DND-41 (cell line): ENCODE measurements at regions not wholly inside any gene's neighbourhood (a gene's known extent, or its start where the extent isn't known, plus 50 kb on each side); places are given as distances from the start of the nearest gene placed in this dataset.

Source experiments
- ATAC-seq: fragments of 200-7000 bp; cut with Tn5 transposase; 3 replicates; pipeline ENCODE4 v1.9.1; 2021; ENCODE audit warnings: low read depth; ENCODE audit not compliant: insufficient read depth
- DNase-seq: peaks from one replicate; pipeline ENCODE4 v3.0.0-alpha.2; 2020
- H2AFZ ChIP-seq: 2 replicates; pipeline ENCODE4 v1.6.0; 2012; ENCODE audit warnings: low read depth, low read length
- H3K27ac ChIP-seq: 2 replicates; pipeline ENCODE4 v1.5.1; 2012; ENCODE audit warnings: low read length, inconsistent platforms
- H3K27me3 ChIP-seq: fragments of 200-600 bp; sonication (generic); 2 replicates; pipeline ENCODE4 v1.6.0; 2012; ENCODE audit warnings: low read length, mild to moderate bottlenecking, inconsistent platforms; ENCODE audit not compliant: insufficient read depth, poor library complexity
- H3K36me3 ChIP-seq: 2 replicates; pipeline ENCODE4 v1.5.1; 2012; ENCODE audit warnings: low read length, inconsistent platforms; ENCODE audit not compliant: insufficient read depth
- H3K4me1 ChIP-seq: 2 replicates; pipeline ENCODE4 v1.5.1; 2012; ENCODE audit warnings: mild to moderate bottlenecking, low read length; ENCODE audit not compliant: insufficient read depth
- H3K4me2 ChIP-seq: 2 replicates; pipeline ENCODE4 v1.6.0; 2012; ENCODE audit warnings: mild to moderate bottlenecking, moderate library complexity, low read length, inconsistent platforms; ENCODE audit not compliant: insufficient read depth
- H3K4me3 ChIP-seq, 2 experiments: fragments of 200-600 bp in 1 of 2; shearing (Covaris generic) in 1 of 2; 2 replicates each; pipeline ENCODE4 v1.5.1; 2012 to 2016; ENCODE audit warnings: inconsistent platforms in 2 of 2, low read length in 2 of 2, mild to moderate bottlenecking in 2 of 2, low read depth in 1 of 2, moderate library complexity in 1 of 2
- H3K79me2 ChIP-seq: 2 replicates; pipeline ENCODE4 v1.6.0; 2012; ENCODE audit warnings: low read length, inconsistent platforms; ENCODE audit not compliant: insufficient read depth
- H3K9ac ChIP-seq: 2 replicates; pipeline ENCODE4 v1.6.0; 2012; ENCODE audit warnings: low read depth, mild to moderate bottlenecking, inconsistent platforms, low read length, moderate library complexity
- H3K9me3 ChIP-seq: 2 replicates; pipeline ENCODE4 v1.5.1; 2012; ENCODE audit warnings: low read length, moderate library complexity, mild to moderate bottlenecking, inconsistent platforms; ENCODE audit not compliant: insufficient read depth, severe bottlenecking
- H4K20me1 ChIP-seq: 2 replicates; pipeline ENCODE4 v1.6.0; 2012; ENCODE audit warnings: low read length; ENCODE audit not compliant: insufficient read depth
- EZH2 ChIP-seq: IDR thresholded peaks from 3 replicates; pipeline ENCODE4 v1.6.1; 2012; ENCODE audit warnings: borderline replicate concordance, low read depth, mild to moderate bottlenecking, moderate library complexity, low read length, inconsistent platforms; ENCODE audit not compliant: severe bottlenecking
- TF ChIP-seq, protein P1 (sequence below): IDR thresholded peaks from 2 replicates; pipeline ENCODE4 v1.5.1; 2012; ENCODE audit warnings: borderline replicate concordance, low read length, moderate library complexity, mild to moderate bottlenecking; ENCODE audit not compliant: poor library complexity, severe bottlenecking; ENCODE audit errors: extremely low read depth

DNA sequence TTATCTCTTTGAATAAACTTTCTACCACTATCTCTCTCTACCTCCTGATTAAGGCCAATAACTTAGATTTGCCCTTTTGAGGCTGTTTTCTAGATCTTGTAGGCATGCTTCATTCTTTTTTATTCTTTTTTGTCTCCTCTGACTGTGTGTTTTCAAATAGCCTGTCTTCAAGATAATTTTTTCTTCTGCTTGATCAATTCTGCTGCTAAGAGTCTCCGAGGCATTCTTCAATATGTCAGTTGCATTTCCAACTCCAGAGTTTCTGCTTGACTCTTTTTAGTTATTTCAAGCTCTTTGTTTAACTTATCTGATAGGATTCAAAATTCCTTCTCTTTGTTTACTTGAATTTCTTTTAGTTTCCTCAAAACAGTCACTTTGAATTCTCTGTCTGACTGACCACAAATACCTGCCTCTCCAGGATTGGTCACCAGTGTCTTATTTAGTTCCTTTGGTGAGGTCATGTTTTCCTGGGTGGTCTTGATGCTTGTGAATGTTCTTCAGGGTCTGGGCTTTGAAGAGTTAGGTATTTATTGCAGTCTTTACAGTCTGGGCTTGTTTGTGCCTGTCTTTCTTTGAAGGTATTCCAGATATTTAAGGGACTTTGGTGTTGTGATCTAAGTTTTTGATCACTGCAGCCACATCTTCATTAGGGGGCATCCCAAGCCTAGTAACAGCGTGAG is 197.3 kb upstream of the STK17B start:
- no peak overlapping the region for H3K9ac ChIP-seq
- no peaks in the 10 kb centered on the region for H4K20me1 ChIP-seq
- ATAC-seq = no peak
- no peaks in the 10 kb centered on the region for H3K27me3 ChIP-seq
- H2AFZ ChIP-seq = no peak overlapping the region
- H3K4me1 ChIP-seq = peaks cover 30% of the 10 kb centered on the region
- H3K27ac ChIP-seq = no peak overlapping the region
- no peaks in the 10 kb centered on the region for H3K79me2 ChIP-seq
- no peak overlapping the region for H3K4me2 ChIP-seq
- DNase-seq = no peak
- H3K36me3 ChIP-seq = no peaks in the 10 kb centered on the region
- TF ChIP-seq, protein P1, sequence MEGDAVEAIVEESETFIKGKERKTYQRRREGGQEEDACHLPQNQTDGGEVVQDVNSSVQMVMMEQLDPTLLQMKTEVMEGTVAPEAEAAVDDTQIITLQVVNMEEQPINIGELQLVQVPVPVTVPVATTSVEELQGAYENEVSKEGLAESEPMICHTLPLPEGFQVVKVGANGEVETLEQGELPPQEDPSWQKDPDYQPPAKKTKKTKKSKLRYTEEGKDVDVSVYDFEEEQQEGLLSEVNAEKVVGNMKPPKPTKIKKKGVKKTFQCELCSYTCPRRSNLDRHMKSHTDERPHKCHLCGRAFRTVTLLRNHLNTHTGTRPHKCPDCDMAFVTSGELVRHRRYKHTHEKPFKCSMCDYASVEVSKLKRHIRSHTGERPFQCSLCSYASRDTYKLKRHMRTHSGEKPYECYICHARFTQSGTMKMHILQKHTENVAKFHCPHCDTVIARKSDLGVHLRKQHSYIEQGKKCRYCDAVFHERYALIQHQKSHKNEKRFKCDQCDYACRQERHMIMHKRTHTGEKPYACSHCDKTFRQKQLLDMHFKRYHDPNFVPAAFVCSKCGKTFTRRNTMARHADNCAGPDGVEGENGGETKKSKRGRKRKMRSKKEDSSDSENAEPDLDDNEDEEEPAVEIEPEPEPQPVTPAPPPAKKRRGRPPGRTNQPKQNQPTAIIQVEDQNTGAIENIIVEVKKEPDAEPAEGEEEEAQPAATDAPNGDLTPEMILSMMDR = no peak
- TF ChIP-seq EZH2 = no peak
- H3K9me3 ChIP-seq = peaks cover 2% of the 10 kb centered on the region
- no peak overlapping the region for H3K4me3 ChIP-seq

DNA sequence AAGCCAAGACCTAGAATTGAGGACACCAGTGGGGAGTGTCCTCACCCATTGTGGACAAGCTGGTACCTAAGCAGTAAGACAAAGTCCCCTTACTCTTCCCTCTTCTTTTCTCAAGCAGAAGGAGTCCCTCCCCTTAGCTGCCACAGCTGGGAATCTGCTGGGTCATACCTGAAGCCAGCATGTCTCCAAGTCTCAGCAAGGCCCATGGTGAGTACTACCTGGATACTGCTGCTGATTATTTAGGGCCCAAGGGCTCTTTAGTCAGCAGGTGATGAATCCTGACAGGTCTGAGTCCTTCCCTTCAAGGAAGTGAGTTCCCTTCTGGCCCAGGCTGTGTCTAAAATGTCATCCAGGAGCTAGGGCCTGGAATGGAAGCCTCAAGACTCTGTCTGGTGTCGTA is 198.6 kb upstream of the STK17B start:
- TF ChIP-seq EZH2 = no peak
- TF ChIP-seq, protein P1 = no peak
- H3K79me2 ChIP-seq = no peaks in the 10 kb centered on the region
- H3K4me3 ChIP-seq = no peak overlapping the region
- ATAC-seq = no peak
- peaks cover 2% of the 10 kb centered on the region for H3K9me3 ChIP-seq
- H3K9ac ChIP-seq = no peak overlapping the region
- H3K4me2 ChIP-seq = no peak overlapping the region
- H2AFZ ChIP-seq = no peak overlapping the region
- H4K20me1 ChIP-seq = no peaks in the 10 kb centered on the region
- no peaks in the 10 kb centered on the region for H3K36me3 ChIP-seq
- H3K27ac ChIP-seq = no peak overlapping the region
- no peaks in the 10 kb centered on the region for H3K27me3 ChIP-seq
- peaks cover 18% of the 10 kb centered on the region for H3K4me1 ChIP-seq
- DNase-seq = no peak

DNA sequence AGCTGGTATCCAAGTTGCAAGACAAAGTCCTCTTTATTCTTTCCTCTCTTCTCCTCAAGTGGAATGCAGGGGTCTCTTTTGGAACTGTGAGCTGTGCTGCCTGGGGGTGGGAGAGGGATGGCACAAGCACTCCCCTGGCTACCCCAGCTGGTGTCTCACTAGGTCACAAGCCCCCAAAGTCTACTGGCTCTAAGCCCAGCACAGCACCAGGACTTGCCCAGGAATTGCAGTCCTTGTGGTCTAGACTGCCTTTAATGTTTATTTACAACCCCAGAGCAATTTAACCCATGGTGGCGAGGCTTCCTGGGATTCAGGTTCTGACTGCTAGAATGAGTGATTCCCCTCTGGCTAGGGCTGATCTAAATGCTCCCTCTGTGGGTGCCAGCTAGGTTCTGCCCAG is 199.0 kb upstream of the STK17B start:
- peak; percentile 19 for DNase-seq
- Histone ChIP-seq H3K9ac (no peak overlapping the region), H3K9me3 (peaks cover 2% of the 10 kb centered on the region), H3K36me3 (no peaks in the 10 kb centered on the region), H3K4me3 (no peak overlapping the region), H3K27me3 (no peaks in the 10 kb centered on the region), H3K4me1 (peaks cover 14% of the 10 kb centered on the region), H3K79me2 (no peaks in the 10 kb centered on the region), H2AFZ (no peak overlapping the region), H3K4me2 (no peak overlapping the region), H3K27ac (no peak overlapping the region), H4K20me1 (no peaks in the 10 kb centered on the region)
- no peak for ATAC-seq
- TF ChIP-seq, protein P1 = no peak
- no peak for TF ChIP-seq EZH2
